DOHH2 (cell line): ENCODE measurements at regions not wholly inside any gene's neighbourhood (a gene's known extent, or its start where the extent isn't known, plus 50 kb on each side); places are given as distances from the start of the nearest gene placed in this dataset.

Experiments used
- EZH2phosphoT487 ChIP-seq: fragments of 200-600 bp; sonication (generic); IDR thresholded peaks from 2 replicates; pipeline ENCODE4 v1.6.1; 2017; ENCODE audit warnings: borderline replicate concordance, mild to moderate bottlenecking, antibody characterized with exemption, low read length, moderate library complexity, mixed read lengths
- TF ChIP-seq, protein P1 (sequence below): fragments of 200-600 bp; sonication (generic); IDR thresholded peaks from one replicate; pipeline ENCODE4 v1.5.1; 2014; ENCODE audit warnings: antibody characterized with exemption, mild to moderate bottlenecking, low read depth, low read length; ENCODE audit not compliant: poor library complexity, severe bottlenecking

- TF ChIP-seq, protein P1, sequence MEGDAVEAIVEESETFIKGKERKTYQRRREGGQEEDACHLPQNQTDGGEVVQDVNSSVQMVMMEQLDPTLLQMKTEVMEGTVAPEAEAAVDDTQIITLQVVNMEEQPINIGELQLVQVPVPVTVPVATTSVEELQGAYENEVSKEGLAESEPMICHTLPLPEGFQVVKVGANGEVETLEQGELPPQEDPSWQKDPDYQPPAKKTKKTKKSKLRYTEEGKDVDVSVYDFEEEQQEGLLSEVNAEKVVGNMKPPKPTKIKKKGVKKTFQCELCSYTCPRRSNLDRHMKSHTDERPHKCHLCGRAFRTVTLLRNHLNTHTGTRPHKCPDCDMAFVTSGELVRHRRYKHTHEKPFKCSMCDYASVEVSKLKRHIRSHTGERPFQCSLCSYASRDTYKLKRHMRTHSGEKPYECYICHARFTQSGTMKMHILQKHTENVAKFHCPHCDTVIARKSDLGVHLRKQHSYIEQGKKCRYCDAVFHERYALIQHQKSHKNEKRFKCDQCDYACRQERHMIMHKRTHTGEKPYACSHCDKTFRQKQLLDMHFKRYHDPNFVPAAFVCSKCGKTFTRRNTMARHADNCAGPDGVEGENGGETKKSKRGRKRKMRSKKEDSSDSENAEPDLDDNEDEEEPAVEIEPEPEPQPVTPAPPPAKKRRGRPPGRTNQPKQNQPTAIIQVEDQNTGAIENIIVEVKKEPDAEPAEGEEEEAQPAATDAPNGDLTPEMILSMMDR = no peak
- TF ChIP-seq EZH2phosphoT487 = no peak
Measured at GRCh38 chr14:82667006-82667405, 1133.4 kb upstream of the SEL1L start.
